T47D (cell line): ENCODE measurements at regions not wholly inside any gene's neighbourhood (a gene's known extent, or its start where the extent isn't known, plus 50 kb on each side); places are given as distances from the start of the nearest gene placed in this dataset.
A peak's percentile ranks its signal among the peaks of the same experiment; 100 is the strongest.

Source experiments
- DNase-seq, 2 experiments: peaks; one replicate each; pipeline versions ENCODE4 v3.0.0 to v3.0.0-alpha.2; 2011 to 2012; ENCODE audit warnings: low read depth in 1 of 2, low spot score in 1 of 2
- JUND ChIP-seq: IDR thresholded peaks from 2 replicates; pipeline ENCODE4 v1.6.1; 2012; ENCODE audit warnings: low read depth
- in situ Hi-C: cut with HindIII; loops from 2 replicates; pipeline ENCODE4 v1.10.0; 2016; ENCODE audit warnings: low sequenced_read_pairs, low pct_unique_long_range_greater_than_20kb

- DNase-seq, result no peak
- no peak for TF ChIP-seq JUND
- in situ Hi-C loops, result no loop called here
Observed at GRCh38 chr4:32042486-32043247, 1322.5 kb downstream of the PCDH7 start.

GRCh38 chr4:32043248-32043633 lies 1323.1 kb downstream of the PCDH7 start:
- TF ChIP-seq JUND, result no peak
- no peak for DNase-seq

DNA sequence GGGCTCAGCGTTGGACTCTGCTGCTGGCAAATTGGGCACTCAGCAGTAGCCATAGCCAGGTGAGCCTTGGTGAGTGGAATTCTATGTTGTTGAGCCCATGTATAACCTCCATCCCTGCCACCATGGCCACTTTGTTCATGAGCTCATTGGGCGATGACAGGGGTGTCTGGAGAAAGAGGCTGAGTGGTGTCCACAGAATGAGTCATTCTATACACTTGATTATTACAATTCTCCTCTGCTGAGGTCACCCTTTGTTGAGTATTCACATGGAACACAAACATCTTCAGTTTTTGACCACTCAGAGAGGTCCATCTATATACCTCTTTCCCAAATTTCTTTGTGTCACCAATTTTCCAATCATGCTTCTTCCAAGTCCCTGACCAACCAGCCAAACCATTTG lies 1341.7 kb downstream of the PCDH7 start:
- DNase-seq, result no peak
- in situ Hi-C loops, result no loop called here
- TF ChIP-seq JUND, result no peak

More at GRCh38 chr4:32043248-32043633, 1323.1 kb downstream of the PCDH7 start:
- in situ Hi-C loops, result no loop called here

- DNase-seq, result peak in 1 of 2 experiments; percentile 18
- TF ChIP-seq JUND, result no peak
- in situ Hi-C loops, result no loop called here
Observed at GRCh38 chr4:32073542-32073941, 1353.4 kb downstream of the PCDH7 start.

DNA sequence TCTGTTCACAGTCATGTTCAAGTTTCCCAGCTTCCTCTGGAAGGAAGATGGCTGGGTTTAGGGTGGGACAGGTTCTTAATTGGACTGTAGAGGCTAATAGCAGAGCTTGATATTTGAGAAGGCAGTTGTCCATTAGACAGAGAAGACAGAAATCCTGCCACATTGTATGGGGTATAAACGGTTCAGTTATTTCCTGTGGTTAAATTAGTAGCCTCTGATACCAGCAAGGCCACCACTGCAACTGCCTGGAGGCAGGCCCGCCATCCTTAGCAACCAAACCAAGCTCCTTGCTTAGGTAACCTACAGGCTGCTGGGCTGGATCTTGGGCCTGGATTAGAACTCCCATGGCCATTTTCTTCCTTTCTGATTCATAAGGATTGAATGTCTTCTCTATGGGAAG lies 1367.0 kb downstream of the PCDH7 start:
- no peak for DNase-seq
- in situ Hi-C loops, result no loop called here
- TF ChIP-seq JUND, result no peak

DNA sequence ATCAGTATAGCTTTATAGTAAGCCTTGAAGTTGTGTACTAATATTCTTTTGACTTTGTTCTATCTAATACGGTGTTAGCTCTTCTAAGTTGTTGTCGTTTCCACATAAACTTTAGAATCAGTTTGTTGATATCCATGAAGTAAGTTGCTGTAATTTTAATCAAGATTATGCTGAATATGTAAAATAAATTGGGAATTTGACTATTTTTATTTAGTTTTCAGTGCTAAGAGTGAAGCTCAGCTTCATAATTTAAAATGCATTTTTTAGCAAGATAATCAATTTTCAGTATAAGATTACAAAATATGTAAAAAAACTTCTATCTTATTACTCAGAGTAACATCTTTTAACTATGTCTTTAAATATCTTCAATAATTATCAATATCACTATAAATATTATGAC lies 1374.8 kb downstream of the PCDH7 start:
- TF ChIP-seq JUND, result no peak
- in situ Hi-C loops, result no loop called here

GRCh38 chr4:32102896-32103295 lies 1382.7 kb downstream of the PCDH7 start:
- TF ChIP-seq JUND, result no peak
- no peak for DNase-seq
- in situ Hi-C loops, result no loop called here

More for the DNA sequence above, 1374.8 kb downstream of the PCDH7 start:
- DNase-seq, result no peak

DNA sequence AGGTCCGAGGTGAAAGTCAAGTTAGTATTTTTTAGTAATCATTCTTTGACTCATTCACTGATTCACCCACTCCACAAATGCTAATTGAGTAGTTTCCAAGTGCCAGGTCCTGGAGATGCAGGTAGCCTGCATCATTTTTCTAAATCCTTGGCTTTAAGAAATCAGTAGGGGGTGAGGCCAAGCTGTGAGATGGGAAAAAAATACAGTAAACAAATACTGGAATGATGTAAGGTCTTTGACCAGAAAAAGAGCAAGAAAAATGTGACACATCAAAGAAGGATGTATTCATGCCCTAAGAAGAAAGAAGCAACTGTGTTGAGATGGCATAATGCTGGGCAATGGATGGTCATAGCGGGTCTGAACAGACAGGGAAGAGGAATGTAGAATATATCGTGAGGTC lies 1386.6 kb downstream of the PCDH7 start:
- no peak for TF ChIP-seq JUND
- in situ Hi-C loops, result no loop called here
- DNase-seq, result no peak

DNA sequence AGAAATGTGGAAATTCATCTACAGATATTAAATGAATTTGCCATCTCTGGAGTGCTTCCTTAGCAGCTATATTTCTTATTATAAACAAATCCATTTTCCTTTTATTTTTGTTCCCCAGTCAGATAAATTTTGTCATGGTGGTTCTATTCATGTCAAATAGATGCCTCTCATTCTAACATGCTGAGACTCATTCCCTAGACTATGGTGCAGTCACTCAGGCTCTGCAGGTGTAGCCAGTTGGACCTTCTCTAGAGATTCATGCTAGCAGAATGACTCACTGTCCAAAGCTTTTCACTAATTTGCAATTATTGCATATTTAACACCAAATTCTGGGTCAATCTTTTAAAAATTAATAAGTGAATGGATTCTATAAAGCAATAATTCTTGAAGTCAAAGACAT lies 1392.7 kb downstream of the PCDH7 start:
- no peak for TF ChIP-seq JUND
- no peak for DNase-seq
- in situ Hi-C loops, result no loop called here

DNA sequence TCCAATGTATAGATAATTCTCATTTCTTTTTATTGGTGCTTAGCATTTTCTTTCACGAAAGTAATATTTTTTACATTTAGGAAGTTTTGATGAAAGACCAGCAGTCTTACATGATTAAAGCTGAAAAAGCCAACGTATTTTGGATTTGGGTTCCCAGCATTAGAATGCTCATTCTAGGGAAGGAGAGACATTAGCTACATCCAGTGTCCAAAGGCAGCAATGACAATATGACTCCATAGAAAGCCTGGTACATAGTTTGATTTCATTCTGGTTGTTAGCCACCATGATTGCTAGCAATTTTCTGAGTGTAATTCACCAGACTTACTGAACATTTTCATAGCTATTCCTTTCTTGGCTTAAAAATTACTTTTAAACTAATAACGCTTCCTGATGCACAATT lies 1397.5 kb downstream of the PCDH7 start:
- in situ Hi-C loops, result no loop called here

DNA sequence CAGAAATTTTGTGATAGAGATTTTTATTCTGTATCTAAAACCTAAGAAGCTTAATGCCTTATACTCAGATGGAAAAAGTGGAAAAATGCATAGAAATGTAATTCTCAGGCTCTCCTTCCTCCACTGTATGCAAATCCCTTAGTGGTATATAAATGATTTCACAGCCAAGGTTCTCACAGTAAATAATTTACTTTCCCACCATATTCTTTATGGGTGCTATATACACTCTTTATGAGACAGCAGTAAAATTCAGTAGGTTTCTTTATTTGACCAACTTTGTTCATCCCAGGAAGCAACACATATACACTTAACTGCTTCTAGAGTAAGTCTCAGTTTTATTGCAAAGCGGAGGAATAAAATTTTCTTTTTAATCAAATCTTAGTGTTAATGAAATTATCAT lies 1399.7 kb downstream of the PCDH7 start:
- in situ Hi-C loops, result no loop called here
- no peak for DNase-seq
- no peak for TF ChIP-seq JUND

More for the DNA sequence above, 1397.5 kb downstream of the PCDH7 start:
- DNase-seq, result peak; percentile 9 to 58
- TF ChIP-seq JUND, result no peak

DNA sequence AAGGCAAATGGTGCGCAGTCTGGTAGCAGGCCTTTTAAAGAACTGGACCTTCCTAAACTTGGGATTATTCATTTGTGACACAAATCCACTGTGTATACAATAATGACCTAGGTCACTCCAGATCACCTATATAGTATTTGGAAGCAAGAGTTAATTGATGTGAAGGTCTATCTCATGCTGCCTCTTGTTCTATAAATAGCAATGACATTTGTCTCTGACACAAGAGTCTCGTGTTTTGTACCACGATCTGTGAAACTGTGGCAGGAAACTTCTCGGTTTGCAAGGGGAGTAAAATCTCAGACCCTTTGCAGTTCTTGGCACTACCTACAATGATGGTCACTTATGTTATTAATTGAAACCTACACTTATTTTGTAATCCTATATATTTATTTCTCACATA lies 1408.4 kb downstream of the PCDH7 start:
- DNase-seq, result no peak
- in situ Hi-C loops, result no loop called here

DNA sequence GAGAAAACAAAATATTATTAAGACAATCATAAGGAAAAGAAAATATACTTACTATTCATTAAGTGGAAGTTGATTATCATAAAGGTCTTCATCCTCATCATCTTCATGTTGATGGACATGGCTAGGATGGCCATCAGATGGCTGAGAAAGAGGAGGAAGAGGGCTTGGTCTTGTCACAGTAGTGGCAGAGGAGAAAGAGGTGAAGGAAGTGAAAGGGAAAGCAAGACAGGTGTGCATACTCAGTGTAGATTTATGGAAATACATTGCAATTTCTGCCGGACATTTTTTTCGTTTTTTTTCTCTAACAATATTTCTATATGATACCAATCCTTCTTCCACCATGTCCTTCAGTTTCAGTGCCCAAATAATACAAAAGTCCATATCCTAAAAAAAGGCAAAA lies 1409.8 kb downstream of the PCDH7 start:
- TF ChIP-seq JUND, result no peak
- in situ Hi-C loops, result no loop called here
- no peak for DNase-seq

More for the DNA sequence above, 1408.4 kb downstream of the PCDH7 start:
- TF ChIP-seq JUND, result no peak

- TF ChIP-seq JUND, result no peak
- in situ Hi-C loops, result no loop called here
- DNase-seq, result peak in 1 of 2 experiments; percentile 4
Observed at GRCh38 chr4:32133141-32133540, 1413.0 kb downstream of the PCDH7 start.
